ENCODE measurements at regions not wholly inside any gene's neighbourhood (a gene's known extent, or its start where the extent isn't known, plus 50 kb on each side); places are given as distances from the start of the nearest gene placed in this dataset.

GRCh38 chr3:72344236-72344635, 504.0 kb downstream of the SHQ1 start:
- no peak for DNase-seq (ENCODE audit: low spot score)

- no peak for DNase-seq (ENCODE audit: low spot score)
These were observed 505.2 kb downstream of the SHQ1 start for GRCh38 chr3:72343078-72343477.

GRCh38 chr3:72342450-72342849, 505.8 kb downstream of the SHQ1 start:
- no peak for DNase-seq (ENCODE audit: low spot score)

GRCh38 chr3:72341920-72342319, 506.3 kb downstream of the SHQ1 start:
- no peak for DNase-seq (ENCODE audit: low spot score)

GRCh38 chr3:72341380-72341770, 506.9 kb downstream of the SHQ1 start:
- no peak for DNase-seq (ENCODE audit: low spot score)

GRCh38 chr3:72340476-72341379, 507.5 kb downstream of the SHQ1 start:
- DNase-seq (ENCODE audit: low spot score), result no peak

GRCh38 chr3:72340056-72340455, 508.2 kb downstream of the SHQ1 start:
- no peak for DNase-seq (ENCODE audit: low spot score)

- DNase-seq (ENCODE audit: low spot score), result no peak
These were observed 508.6 kb downstream of the SHQ1 start for GRCh38 chr3:72339670-72340030.

- peak; percentile 54 for DNase-seq (ENCODE audit: low spot score)
These were observed 509.1 kb downstream of the SHQ1 start for GRCh38 chr3:72338942-72339669.

GRCh38 chr3:72338082-72338941, 509.9 kb downstream of the SHQ1 start:
- DNase-seq (ENCODE audit: low spot score), result no peak

GRCh38 chr3:72337480-72337855, 510.8 kb downstream of the SHQ1 start:
- no peak for DNase-seq (ENCODE audit: low spot score)

GRCh38 chr3:72336821-72337479, 511.3 kb downstream of the SHQ1 start:
- no peak for DNase-seq (ENCODE audit: low spot score)

- no peak for DNase-seq (ENCODE audit: low spot score)
These were observed 512.1 kb downstream of the SHQ1 start for GRCh38 chr3:72336114-72336651.

- DNase-seq (ENCODE audit: low spot score), result no peak
These were observed 512.7 kb downstream of the SHQ1 start for GRCh38 chr3:72335458-72336095.

GRCh38 chr3:72334681-72335457, 513.4 kb downstream of the SHQ1 start:
- DNase-seq (ENCODE audit: low spot score), result peak; percentile 97

- no peak for DNase-seq (ENCODE audit: low spot score)
These were observed 515.6 kb downstream of the SHQ1 start for GRCh38 chr3:72332689-72333088.

GRCh38 chr3:72332036-72332435, 516.2 kb downstream of the SHQ1 start:
- DNase-seq (ENCODE audit: low spot score), result no peak

GRCh38 chr3:72331076-72331475, 517.2 kb downstream of the SHQ1 start:
- DNase-seq (ENCODE audit: low spot score), result no peak

- peak; percentile 81 for DNase-seq (ENCODE audit: low spot score)
These were observed 518.9 kb downstream of the SHQ1 start for GRCh38 chr3:72329354-72329753.

GRCh38 chr3:72328755-72329277, 519.4 kb downstream of the SHQ1 start:
- DNase-seq (ENCODE audit: low spot score), result no peak

Measured in pons (tissue), 1 donor.